ENCODE measurements at regions not wholly inside any gene's neighbourhood (a gene's known extent, or its start where the extent isn't known, plus 50 kb on each side); places are given as distances from the start of the nearest gene placed in this dataset.

DNA sequence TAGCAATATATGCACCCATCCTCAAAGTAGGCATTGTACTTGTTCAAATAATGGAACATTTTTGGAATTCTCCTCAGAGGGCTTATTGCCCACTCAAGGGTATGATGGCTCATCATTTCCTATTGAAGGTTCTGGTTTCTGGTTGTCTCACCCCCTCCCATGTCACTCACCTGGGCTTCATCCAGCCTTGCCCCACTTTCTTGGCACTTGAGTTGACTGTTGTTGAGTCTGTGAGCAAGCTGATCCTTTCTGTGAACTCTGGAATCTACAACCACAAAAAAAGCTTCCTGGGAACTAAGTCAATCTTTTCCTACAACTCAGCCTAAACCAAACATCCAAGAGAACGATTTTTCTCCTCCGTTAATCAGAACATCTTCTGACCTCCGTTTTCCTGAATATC lies 73.9 kb upstream of the ANKH start:
- TF ChIP-seq, protein P1, sequence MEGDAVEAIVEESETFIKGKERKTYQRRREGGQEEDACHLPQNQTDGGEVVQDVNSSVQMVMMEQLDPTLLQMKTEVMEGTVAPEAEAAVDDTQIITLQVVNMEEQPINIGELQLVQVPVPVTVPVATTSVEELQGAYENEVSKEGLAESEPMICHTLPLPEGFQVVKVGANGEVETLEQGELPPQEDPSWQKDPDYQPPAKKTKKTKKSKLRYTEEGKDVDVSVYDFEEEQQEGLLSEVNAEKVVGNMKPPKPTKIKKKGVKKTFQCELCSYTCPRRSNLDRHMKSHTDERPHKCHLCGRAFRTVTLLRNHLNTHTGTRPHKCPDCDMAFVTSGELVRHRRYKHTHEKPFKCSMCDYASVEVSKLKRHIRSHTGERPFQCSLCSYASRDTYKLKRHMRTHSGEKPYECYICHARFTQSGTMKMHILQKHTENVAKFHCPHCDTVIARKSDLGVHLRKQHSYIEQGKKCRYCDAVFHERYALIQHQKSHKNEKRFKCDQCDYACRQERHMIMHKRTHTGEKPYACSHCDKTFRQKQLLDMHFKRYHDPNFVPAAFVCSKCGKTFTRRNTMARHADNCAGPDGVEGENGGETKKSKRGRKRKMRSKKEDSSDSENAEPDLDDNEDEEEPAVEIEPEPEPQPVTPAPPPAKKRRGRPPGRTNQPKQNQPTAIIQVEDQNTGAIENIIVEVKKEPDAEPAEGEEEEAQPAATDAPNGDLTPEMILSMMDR (IDR thresholded peaks at IDR 0.05 in 2 of 3, conservative IDR thresholded peaks at IDR 0.05 in 1 of 3; ENCODE audit: control insufficient read depth in 2 of 3, extremely low read depth in 1 of 3, insufficient read depth in 1 of 3, low read depth in 3 of 3, low read length in 3 of 3), result no peak
- TF ChIP-seq EZH2 (IDR thresholded peaks at IDR 0.05; ENCODE audit: borderline replicate concordance, control insufficient read depth, low read depth, low read length) (no peak), TAF1 (IDR thresholded peaks at IDR 0.05; ENCODE audit: borderline replicate concordance, low read depth, low read length) (no peak), SPI1 (IDR thresholded peaks at IDR 0.05; ENCODE audit: borderline replicate concordance, insufficient read depth, low read depth, low read length) (no peak), ZNF24 (IDR thresholded peaks at IDR 0.05) (no peak), ZBED1 (IDR thresholded peaks at IDR 0.05; ENCODE audit: borderline replicate concordance) (no peak), ESRRA (IDR thresholded peaks at IDR 0.05; ENCODE audit: low read length) (no peak)
- TF ChIP-seq, protein P2, sequence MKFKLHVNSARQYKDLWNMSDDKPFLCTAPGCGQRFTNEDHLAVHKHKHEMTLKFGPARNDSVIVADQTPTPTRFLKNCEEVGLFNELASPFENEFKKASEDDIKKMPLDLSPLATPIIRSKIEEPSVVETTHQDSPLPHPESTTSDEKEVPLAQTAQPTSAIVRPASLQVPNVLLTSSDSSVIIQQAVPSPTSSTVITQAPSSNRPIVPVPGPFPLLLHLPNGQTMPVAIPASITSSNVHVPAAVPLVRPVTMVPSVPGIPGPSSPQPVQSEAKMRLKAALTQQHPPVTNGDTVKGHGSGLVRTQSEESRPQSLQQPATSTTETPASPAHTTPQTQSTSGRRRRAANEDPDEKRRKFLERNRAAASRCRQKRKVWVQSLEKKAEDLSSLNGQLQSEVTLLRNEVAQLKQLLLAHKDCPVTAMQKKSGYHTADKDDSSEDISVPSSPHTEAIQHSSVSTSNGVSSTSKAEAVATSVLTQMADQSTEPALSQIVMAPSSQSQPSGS (IDR thresholded peaks at IDR 0.05; ENCODE audit: low read length), result no peak
